ENCODE measurements at regions not wholly inside any gene's neighbourhood (a gene's known extent, or its start where the extent isn't known, plus 50 kb on each side); places are given as distances from the start of the nearest gene placed in this dataset.
"Not testable (repeated sequence)": the region's sequence is repeated elsewhere in the genome, so short reads cannot be mapped to it uniquely, and the experiment has no call there.

DNA sequence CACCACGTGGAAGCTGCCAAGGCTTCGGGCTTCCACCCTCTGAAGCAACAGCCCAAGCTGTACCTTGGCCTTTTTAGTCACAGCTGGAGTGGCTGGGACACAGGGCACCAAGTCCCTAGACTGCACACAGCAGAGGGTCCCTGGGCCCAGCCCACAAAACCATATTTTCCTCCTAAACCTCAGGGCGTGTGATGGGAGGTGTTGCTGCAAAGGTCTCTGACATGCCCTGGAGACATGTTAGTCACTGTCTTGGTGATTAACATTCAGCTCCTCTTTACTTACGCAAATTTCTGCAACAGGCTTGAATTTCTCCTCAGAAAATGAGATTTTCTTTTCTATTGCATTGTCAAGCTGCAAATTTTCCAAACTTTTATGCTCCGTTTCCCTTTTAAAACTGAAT lies 98.4 kb upstream of the ZNF717 start:
- H2AFZ ChIP-seq (ENCODE audit: insufficient read depth, low read length, poor library complexity); H4K8ac ChIP-seq (ENCODE audit: low read depth, low read length); H3K27ac ChIP-seq (ENCODE audit: low read depth, low read length); H3K18ac ChIP-seq (ENCODE audit: low read length); H4K12ac ChIP-seq (ENCODE audit: low read depth, low read length); H3K14ac ChIP-seq (ENCODE audit: low read length); H3K79me1 ChIP-seq (ENCODE audit: low read length); H2AK5ac ChIP-seq (ENCODE audit: low read length); H2BK5ac ChIP-seq (ENCODE audit: low read depth, low read length, poor library complexity); H3K36me3 ChIP-seq (ENCODE audit: control insufficient read depth in 1 of 2, insufficient read depth in 2 of 2, low read length in 2 of 2); H3K4me2 ChIP-seq (ENCODE audit: low read length); H3K4ac ChIP-seq (ENCODE audit: low read depth, low read length); H3K4me1 ChIP-seq (ENCODE audit: control insufficient read depth in 1 of 2, insufficient read depth in 2 of 2, low read length in 2 of 2); H3K4me3 ChIP-seq (ENCODE audit: low read depth, low read length); H2BK120ac ChIP-seq (ENCODE audit: insufficient read depth, low read length, poor library complexity); H3K79me2 ChIP-seq (ENCODE audit: control insufficient read depth, insufficient read depth, low read length, poor library complexity); H3K27me3 ChIP-seq (ENCODE audit: insufficient read depth, low read length); H3K9me3 ChIP-seq (ENCODE audit: insufficient read depth, low read depth, low read length); H3K23ac ChIP-seq (ENCODE audit: low read length); H2BK12ac ChIP-seq (ENCODE audit: low read length); H3K9ac ChIP-seq (ENCODE audit: low read length); H4K91ac ChIP-seq (ENCODE audit: low read depth, low read length): not testable (repeated sequence)
- no CpG with 5 or more reads among the region's 5 CpGs for WGBS (ENCODE audit: extremely low coverage, insufficient coverage, insufficient read length)
- DNase-seq: peak in 1 of 2 donors; percentile 3

DNA sequence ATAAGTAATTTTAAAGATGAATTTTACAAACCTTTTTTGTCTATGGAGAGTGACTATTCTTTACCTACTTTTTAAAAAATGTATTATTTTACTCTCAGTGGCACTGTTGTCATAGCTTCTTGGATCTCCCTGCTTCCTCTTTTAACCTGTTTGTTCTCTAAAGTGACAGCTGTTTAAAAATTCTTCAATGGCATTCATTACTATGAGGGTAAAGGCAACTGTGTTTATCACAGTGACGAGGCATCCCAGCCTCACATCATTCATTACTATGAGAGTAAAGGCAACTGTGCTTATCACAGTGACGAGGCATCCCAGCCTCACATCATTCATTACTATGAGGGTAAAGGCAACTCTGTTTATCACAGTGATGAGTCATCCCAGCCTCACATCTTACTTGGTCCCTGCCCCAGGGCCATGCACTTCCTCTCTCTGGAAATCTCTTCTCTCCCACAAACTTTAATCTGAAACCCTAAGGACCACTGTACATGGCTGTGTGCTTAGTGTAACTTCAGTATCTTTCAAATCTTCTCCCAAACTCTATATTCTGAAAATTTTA lies 101.7 kb upstream of the ZNF717 start:
- no peaks in the 10 kb centered on the region for H3K36me3 ChIP-seq (ENCODE audit: control insufficient read depth in 1 of 2, insufficient read depth in 2 of 2, low read length in 2 of 2)
- no peak overlapping the region for H4K91ac ChIP-seq (ENCODE audit: low read depth, low read length)
- no CpG with 5 or more reads among the region's 2 CpGs for WGBS (ENCODE audit: extremely low coverage, insufficient coverage, insufficient read length)
- H3K14ac ChIP-seq (ENCODE audit: low read length): no peak overlapping the region
- peak in 1 of 2 donors; percentile 10 for DNase-seq
- H2BK12ac ChIP-seq (ENCODE audit: low read length): no peak overlapping the region
- H2AK5ac ChIP-seq (ENCODE audit: low read length): no peak overlapping the region
- no peak overlapping the region for H3K4me3 ChIP-seq (ENCODE audit: low read depth, low read length)
- no peak overlapping the region for H3K4ac ChIP-seq (ENCODE audit: low read depth, low read length)
- no peak overlapping the region for H3K27ac ChIP-seq (ENCODE audit: low read depth, low read length)
- no peaks in the 10 kb centered on the region for H3K4me1 ChIP-seq (ENCODE audit: control insufficient read depth in 1 of 2, insufficient read depth in 2 of 2, low read length in 2 of 2)
- no peak overlapping the region for H2BK5ac ChIP-seq (ENCODE audit: low read depth, low read length, poor library complexity)
- H3K23ac ChIP-seq (ENCODE audit: low read length): no peak overlapping the region
- no peak overlapping the region for H3K4me2 ChIP-seq (ENCODE audit: low read length)
- no peak overlapping the region for H4K12ac ChIP-seq (ENCODE audit: low read depth, low read length)
- H2AFZ ChIP-seq (ENCODE audit: insufficient read depth, low read length, poor library complexity): no peak overlapping the region
- no peak overlapping the region for H3K9ac ChIP-seq (ENCODE audit: low read length)
- H3K9me3 ChIP-seq (ENCODE audit: insufficient read depth, low read depth, low read length): no peaks in the 10 kb centered on the region
- H3K27me3 ChIP-seq (ENCODE audit: insufficient read depth, low read length): no peaks in the 10 kb centered on the region
- no peak overlapping the region for H3K18ac ChIP-seq (ENCODE audit: low read length)
- H2BK120ac ChIP-seq (ENCODE audit: insufficient read depth, low read length, poor library complexity): no peak overlapping the region
- H3K79me2 ChIP-seq (ENCODE audit: control insufficient read depth, insufficient read depth, low read length, poor library complexity): no peaks in the 10 kb centered on the region
- no peak overlapping the region for H4K8ac ChIP-seq (ENCODE audit: low read depth, low read length)
- H3K79me1 ChIP-seq (ENCODE audit: low read length): no peaks in the 10 kb centered on the region

DNA sequence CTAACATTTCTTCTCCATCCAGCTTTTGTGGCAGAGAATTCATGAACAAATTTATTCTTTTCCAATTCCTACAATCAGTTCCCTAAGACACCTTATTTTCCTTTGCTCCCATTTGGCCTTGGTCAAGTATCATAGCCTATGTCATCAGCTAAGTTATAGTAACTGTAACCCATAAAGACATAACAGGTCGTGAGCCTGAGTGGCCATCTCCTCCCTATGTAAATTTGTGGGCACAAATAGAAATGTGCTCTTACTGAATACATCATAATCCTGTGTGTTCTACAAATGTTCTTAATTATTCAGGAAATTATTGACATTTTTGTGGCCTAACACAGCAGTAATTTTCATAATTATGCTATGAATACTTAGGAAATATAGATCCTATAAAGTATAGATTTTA lies 108.9 kb upstream of the ZNF717 start:
- H2BK120ac ChIP-seq (ENCODE audit: insufficient read depth, low read length, poor library complexity): no peak overlapping the region
- H2BK5ac ChIP-seq (ENCODE audit: low read depth, low read length, poor library complexity): no peak overlapping the region
- H2AK5ac ChIP-seq (ENCODE audit: low read length): no peak overlapping the region
- H3K79me1 ChIP-seq (ENCODE audit: low read length): no peaks in the 10 kb centered on the region
- no peaks in the 10 kb centered on the region for H3K27me3 ChIP-seq (ENCODE audit: insufficient read depth, low read length)
- WGBS (ENCODE audit: extremely low coverage, insufficient coverage, insufficient read length): no CpG with 5 or more reads among the region's 1 CpG
- no peak overlapping the region for H3K9ac ChIP-seq (ENCODE audit: low read length)
- no peak overlapping the region for H3K4me2 ChIP-seq (ENCODE audit: low read length)
- H4K12ac ChIP-seq (ENCODE audit: low read depth, low read length): no peak overlapping the region
- H3K9me3 ChIP-seq (ENCODE audit: insufficient read depth, low read depth, low read length): no peaks in the 10 kb centered on the region
- no peak overlapping the region for H2AFZ ChIP-seq (ENCODE audit: insufficient read depth, low read length, poor library complexity)
- H3K18ac ChIP-seq (ENCODE audit: low read length): no peak overlapping the region
- H3K4me1 ChIP-seq (ENCODE audit: control insufficient read depth in 1 of 2, insufficient read depth in 2 of 2, low read length in 2 of 2): no peaks in the 10 kb centered on the region
- no peak for DNase-seq
- H3K14ac ChIP-seq (ENCODE audit: low read length): no peak overlapping the region
- H4K8ac ChIP-seq (ENCODE audit: low read depth, low read length): no peak overlapping the region
- no peaks in the 10 kb centered on the region for H3K36me3 ChIP-seq (ENCODE audit: control insufficient read depth in 1 of 2, insufficient read depth in 2 of 2, low read length in 2 of 2)
- H3K27ac ChIP-seq (ENCODE audit: low read depth, low read length): no peak overlapping the region
- H4K91ac ChIP-seq (ENCODE audit: low read depth, low read length): no peak overlapping the region
- H2BK12ac ChIP-seq (ENCODE audit: low read length): no peak overlapping the region
- no peak overlapping the region for H3K23ac ChIP-seq (ENCODE audit: low read length)
- H3K4me3 ChIP-seq (ENCODE audit: low read depth, low read length): no peak overlapping the region
- no peaks in the 10 kb centered on the region for H3K79me2 ChIP-seq (ENCODE audit: control insufficient read depth, insufficient read depth, low read length, poor library complexity)
- H3K4ac ChIP-seq (ENCODE audit: low read depth, low read length): no peak overlapping the region

DNA sequence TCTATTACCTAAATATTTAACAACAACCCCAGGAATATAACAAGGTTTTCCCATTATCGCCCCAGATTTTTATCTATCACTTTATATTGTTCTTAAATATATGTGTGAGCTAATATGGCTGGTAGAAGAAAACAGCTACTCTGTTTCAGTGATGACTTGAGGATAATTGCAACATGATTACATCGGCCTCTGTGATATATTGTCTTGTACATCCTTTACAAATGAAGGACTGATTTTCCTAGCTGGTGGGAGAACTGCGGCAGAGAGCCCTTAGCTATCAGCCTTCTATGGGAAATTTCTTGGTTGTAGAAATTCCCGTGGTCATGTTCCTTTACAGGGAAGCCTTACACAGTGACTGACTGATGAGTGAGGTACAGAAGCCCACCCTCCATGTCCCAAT lies 110.9 kb upstream of the ZNF717 start:
- H3K36me3 ChIP-seq (ENCODE audit: control insufficient read depth in 1 of 2, insufficient read depth in 2 of 2, low read length in 2 of 2): no peaks in the 10 kb centered on the region
- H4K8ac ChIP-seq (ENCODE audit: low read depth, low read length): no peak overlapping the region
- H3K27ac ChIP-seq (ENCODE audit: low read depth, low read length): no peak overlapping the region
- H3K18ac ChIP-seq (ENCODE audit: low read length): no peak overlapping the region
- H3K4me3 ChIP-seq (ENCODE audit: low read depth, low read length): no peak overlapping the region
- no peak overlapping the region for H4K12ac ChIP-seq (ENCODE audit: low read depth, low read length)
- H3K79me1 ChIP-seq (ENCODE audit: low read length): no peaks in the 10 kb centered on the region
- H3K4me1 ChIP-seq (ENCODE audit: control insufficient read depth in 1 of 2, insufficient read depth in 2 of 2, low read length in 2 of 2): no peaks in the 10 kb centered on the region
- no peak overlapping the region for H3K14ac ChIP-seq (ENCODE audit: low read length)
- no peaks in the 10 kb centered on the region for H3K79me2 ChIP-seq (ENCODE audit: control insufficient read depth, insufficient read depth, low read length, poor library complexity)
- no peak overlapping the region for H2AK5ac ChIP-seq (ENCODE audit: low read length)
- no peaks in the 10 kb centered on the region for H3K9me3 ChIP-seq (ENCODE audit: insufficient read depth, low read depth, low read length)
- H2BK120ac ChIP-seq (ENCODE audit: insufficient read depth, low read length, poor library complexity): no peak overlapping the region
- H3K4ac ChIP-seq (ENCODE audit: low read depth, low read length): no peak overlapping the region
- no peak overlapping the region for H2BK12ac ChIP-seq (ENCODE audit: low read length)
- no peak overlapping the region for H3K4me2 ChIP-seq (ENCODE audit: low read length)
- DNase-seq: no peak
- H2AFZ ChIP-seq (ENCODE audit: insufficient read depth, low read length, poor library complexity): no peak overlapping the region
- H3K9ac ChIP-seq (ENCODE audit: low read length): no peak overlapping the region
- no peaks in the 10 kb centered on the region for H3K27me3 ChIP-seq (ENCODE audit: insufficient read depth, low read length)
- H4K91ac ChIP-seq (ENCODE audit: low read depth, low read length): no peak overlapping the region
- H2BK5ac ChIP-seq (ENCODE audit: low read depth, low read length, poor library complexity): no peak overlapping the region
- no peak overlapping the region for H3K23ac ChIP-seq (ENCODE audit: low read length)
- no CpG with 5 or more reads among the region's 4 CpGs for WGBS (ENCODE audit: extremely low coverage, insufficient coverage, insufficient read length)
